ENCODE measurements at regions not wholly inside any gene's neighbourhood (a gene's known extent, or its start where the extent isn't known, plus 50 kb on each side); places are given as distances from the start of the nearest gene placed in this dataset.
"Not testable (repeated sequence)": the region's sequence is repeated elsewhere in the genome, so short reads cannot be mapped to it uniquely, and the experiment has no call there.

- TF ChIP-seq, protein P1, sequence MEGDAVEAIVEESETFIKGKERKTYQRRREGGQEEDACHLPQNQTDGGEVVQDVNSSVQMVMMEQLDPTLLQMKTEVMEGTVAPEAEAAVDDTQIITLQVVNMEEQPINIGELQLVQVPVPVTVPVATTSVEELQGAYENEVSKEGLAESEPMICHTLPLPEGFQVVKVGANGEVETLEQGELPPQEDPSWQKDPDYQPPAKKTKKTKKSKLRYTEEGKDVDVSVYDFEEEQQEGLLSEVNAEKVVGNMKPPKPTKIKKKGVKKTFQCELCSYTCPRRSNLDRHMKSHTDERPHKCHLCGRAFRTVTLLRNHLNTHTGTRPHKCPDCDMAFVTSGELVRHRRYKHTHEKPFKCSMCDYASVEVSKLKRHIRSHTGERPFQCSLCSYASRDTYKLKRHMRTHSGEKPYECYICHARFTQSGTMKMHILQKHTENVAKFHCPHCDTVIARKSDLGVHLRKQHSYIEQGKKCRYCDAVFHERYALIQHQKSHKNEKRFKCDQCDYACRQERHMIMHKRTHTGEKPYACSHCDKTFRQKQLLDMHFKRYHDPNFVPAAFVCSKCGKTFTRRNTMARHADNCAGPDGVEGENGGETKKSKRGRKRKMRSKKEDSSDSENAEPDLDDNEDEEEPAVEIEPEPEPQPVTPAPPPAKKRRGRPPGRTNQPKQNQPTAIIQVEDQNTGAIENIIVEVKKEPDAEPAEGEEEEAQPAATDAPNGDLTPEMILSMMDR (IDR thresholded peaks at IDR 0.05) = no peak
- no peak for TF ChIP-seq ZFX (IDR thresholded peaks at IDR 0.05; ENCODE audit: borderline replicate concordance)
- no peak overlapping the region for H3K27ac ChIP-seq
Observed at GRCh38 chr2:104975851-104976250, 62.0 kb upstream of the MRPS9 start.

GRCh38 chr2:104976603-104977120 is 61.2 kb upstream of the MRPS9 start:
- TF ChIP-seq ZFX (IDR thresholded peaks at IDR 0.05; ENCODE audit: borderline replicate concordance) = no peak
- TF ChIP-seq, protein P1 (IDR thresholded peaks at IDR 0.05) = peak; percentile 62
- no peak overlapping the region for H3K27ac ChIP-seq

- no peak overlapping the region for H3K27ac ChIP-seq
- TF ChIP-seq ZFX (IDR thresholded peaks at IDR 0.05; ENCODE audit: borderline replicate concordance) = no peak
- TF ChIP-seq, protein P1 (IDR thresholded peaks at IDR 0.05) = no peak
Observed at GRCh38 chr2:104977958-104978357, 59.9 kb upstream of the MRPS9 start.

DNA sequence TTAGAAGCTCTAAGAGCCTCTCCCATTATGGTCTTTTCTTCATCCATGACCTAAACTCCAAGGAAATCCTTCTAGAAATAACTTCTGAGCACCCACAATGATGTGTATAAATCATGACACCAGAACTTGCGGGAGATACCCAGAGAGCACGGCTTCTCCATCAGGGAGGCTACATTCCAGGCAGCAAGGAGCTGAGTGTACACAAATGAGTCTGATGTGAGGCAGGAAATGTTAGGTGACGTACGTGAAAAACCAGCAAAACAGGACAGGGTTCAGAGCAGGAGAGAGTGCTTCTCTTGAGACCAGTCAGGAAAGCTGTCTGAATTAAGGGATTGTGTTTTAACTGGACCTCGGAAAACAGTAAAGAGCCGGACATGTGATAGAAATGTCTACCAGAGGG is 58.1 kb upstream of the MRPS9 start:
- H3K27ac ChIP-seq = not testable (repeated sequence)

- no peak overlapping the region for H3K27ac ChIP-seq
- TF ChIP-seq, protein P1 (IDR thresholded peaks at IDR 0.05) = no peak
- no peak for TF ChIP-seq ZFX (IDR thresholded peaks at IDR 0.05; ENCODE audit: borderline replicate concordance)
Observed at GRCh38 chr2:104982111-104982510, 55.8 kb upstream of the MRPS9 start.

Measured in 22Rv1 (cell line).